ENCODE measurements at regions not wholly inside any gene's neighbourhood (a gene's known extent, or its start where the extent isn't known, plus 50 kb on each side); places are given as distances from the start of the nearest gene placed in this dataset.
"Not testable (repeated sequence)": the region's sequence is repeated elsewhere in the genome, so short reads cannot be mapped to it uniquely, and the experiment has no call there.

DNA sequence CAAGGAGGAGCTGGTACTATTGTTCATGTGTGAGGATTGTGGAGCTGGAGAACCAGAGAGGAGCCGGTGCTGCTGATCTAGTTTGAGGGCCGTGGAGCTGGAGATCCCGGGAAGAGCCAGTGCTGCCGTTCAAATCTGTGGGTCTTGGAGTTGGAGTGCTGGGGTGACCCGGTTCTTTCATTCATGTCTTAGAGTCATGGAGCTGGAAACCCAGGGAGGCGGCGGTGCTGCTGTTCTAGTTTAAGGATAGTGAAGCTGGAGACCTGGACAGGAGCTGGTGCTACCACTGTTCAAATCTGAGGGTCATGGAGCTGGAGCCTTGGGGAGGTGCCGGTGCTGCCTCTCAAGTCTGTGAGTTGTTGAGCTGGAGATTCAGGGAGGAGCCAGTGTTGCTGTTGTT is 88.5 kb upstream of the ZNF479 start:
- H3K27me3 Mint-ChIP-seq (ENCODE audit: unreplicated experiment) = no peaks in the 10 kb centered on the region
- no peaks in the 10 kb centered on the region for H3K4me1 Mint-ChIP-seq (ENCODE audit: unreplicated experiment)
- H3K4me3 Mint-ChIP-seq (ENCODE audit: unreplicated experiment) = no peak overlapping the region
- no peak for TF ChIP-seq CTCF (IDR thresholded peaks at IDR 0.05)
- DNase-seq (ENCODE audit: extremely low spot score, unreplicated experiment) = no peak
- H3K27ac Mint-ChIP-seq (ENCODE audit: unreplicated experiment) = no peak overlapping the region
- H3K9me3 Mint-ChIP-seq (ENCODE audit: unreplicated experiment) = peaks cover 75% of the 10 kb centered on the region
- H3K36me3 Mint-ChIP-seq (ENCODE audit: unreplicated experiment) = no peaks in the 10 kb centered on the region

DNA sequence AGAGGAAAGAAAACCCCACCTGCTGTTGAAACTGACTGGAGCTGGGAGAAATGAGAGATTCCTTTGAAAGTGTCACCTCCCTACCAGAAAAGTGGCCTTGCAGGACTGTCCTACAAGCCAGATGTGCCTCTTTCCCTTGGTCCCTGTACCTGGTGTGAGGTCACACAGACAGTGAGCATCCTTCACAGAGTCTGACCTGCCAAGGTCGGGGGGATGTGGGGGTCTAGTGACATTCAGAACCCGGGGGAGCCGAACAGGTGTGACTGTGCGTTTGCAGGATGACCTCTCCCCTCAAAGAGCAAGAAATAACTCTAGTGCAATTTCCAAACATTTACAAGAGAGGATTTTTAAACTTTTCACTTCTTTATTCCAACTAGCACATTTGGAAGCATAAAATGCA is 93.4 kb upstream of the ZNF479 start:
- Mint-ChIP-seq H3K4me1 (ENCODE audit: unreplicated experiment) (no peaks in the 10 kb centered on the region), H3K36me3 (ENCODE audit: unreplicated experiment) (no peaks in the 10 kb centered on the region), H3K27me3 (ENCODE audit: unreplicated experiment) (no peaks in the 10 kb centered on the region), H3K27ac (ENCODE audit: unreplicated experiment) (no peak overlapping the region), H3K4me3 (ENCODE audit: unreplicated experiment) (no peak overlapping the region), H3K9me3 (ENCODE audit: unreplicated experiment) (peaks cover 53% of the 10 kb centered on the region)
- DNase-seq (ENCODE audit: extremely low spot score, unreplicated experiment) = no peak
- no peak for TF ChIP-seq CTCF (IDR thresholded peaks at IDR 0.05)

GRCh38 chr7:57241236-57241635 is 109.0 kb upstream of the ZNF479 start:
- H3K27ac Mint-ChIP-seq (ENCODE audit: unreplicated experiment); H3K27me3 Mint-ChIP-seq (ENCODE audit: unreplicated experiment); DNase-seq (ENCODE audit: extremely low spot score, unreplicated experiment); H3K4me1 Mint-ChIP-seq (ENCODE audit: unreplicated experiment); H3K36me3 Mint-ChIP-seq (ENCODE audit: unreplicated experiment); H3K4me3 Mint-ChIP-seq (ENCODE audit: unreplicated experiment): not testable (repeated sequence)
- peaks cover 41% of the 10 kb centered on the region for H3K9me3 Mint-ChIP-seq (ENCODE audit: unreplicated experiment)

DNA sequence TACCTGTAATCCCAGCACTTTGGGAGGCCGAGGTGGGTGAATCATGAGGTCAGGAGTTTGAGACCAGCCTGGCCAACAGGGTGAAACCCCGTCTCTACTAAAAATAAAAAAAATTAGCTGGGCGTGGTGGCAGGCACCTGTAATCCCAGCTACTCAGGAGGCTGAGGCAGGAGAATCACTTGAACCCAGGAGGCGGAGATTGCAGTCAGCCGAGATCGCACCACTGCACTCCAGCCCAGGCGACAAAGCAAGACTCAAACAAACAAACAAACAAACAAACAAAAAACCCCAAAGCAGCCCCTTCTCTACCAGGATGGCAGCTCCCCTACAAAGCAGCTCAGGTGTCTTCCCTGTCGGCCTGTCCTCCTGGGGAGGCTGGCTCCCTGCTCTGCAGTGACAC is 111.3 kb upstream of the ZNF479 start:
- H3K27me3 Mint-ChIP-seq (ENCODE audit: unreplicated experiment); H3K4me1 Mint-ChIP-seq (ENCODE audit: unreplicated experiment); DNase-seq (ENCODE audit: extremely low spot score, unreplicated experiment); H3K4me3 Mint-ChIP-seq (ENCODE audit: unreplicated experiment); H3K27ac Mint-ChIP-seq (ENCODE audit: unreplicated experiment); H3K36me3 Mint-ChIP-seq (ENCODE audit: unreplicated experiment): not testable (repeated sequence)
- peaks cover 37% of the 10 kb centered on the region for H3K9me3 Mint-ChIP-seq (ENCODE audit: unreplicated experiment)

GRCh38 chr7:57244345-57244980 is 112.2 kb upstream of the ZNF479 start:
- not testable (repeated sequence) for H3K36me3 Mint-ChIP-seq (ENCODE audit: unreplicated experiment)

DNA sequence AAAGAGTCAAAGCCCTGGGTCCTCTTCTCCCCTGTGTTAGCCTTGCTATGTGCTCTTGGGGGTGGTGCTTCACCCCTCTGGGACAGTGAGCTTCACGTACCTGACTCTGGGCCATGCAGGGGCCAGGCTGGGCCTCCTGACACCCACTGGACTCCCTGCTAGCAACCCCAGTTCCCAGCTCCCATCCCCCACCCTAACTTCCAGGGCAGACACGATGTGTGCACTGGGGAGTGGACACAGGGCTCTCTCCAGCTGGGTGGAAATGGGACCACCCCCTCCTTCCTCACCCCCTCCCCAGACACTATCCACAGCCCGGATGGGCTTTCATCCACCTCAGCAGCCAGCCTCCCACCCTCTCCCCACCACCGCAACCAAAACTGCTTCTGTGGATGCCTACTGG is 113.0 kb upstream of the ZNF479 start:
- Mint-ChIP-seq H3K36me3 (ENCODE audit: unreplicated experiment) (peaks cover 1% of the 10 kb centered on the region), H3K27ac (ENCODE audit: unreplicated experiment) (no peak overlapping the region), H3K27me3 (ENCODE audit: unreplicated experiment) (no peaks in the 10 kb centered on the region)

More at GRCh38 chr7:57244345-57244980, 112.2 kb upstream of the ZNF479 start:
- not testable (repeated sequence) for DNase-seq (ENCODE audit: extremely low spot score, unreplicated experiment); H3K27ac Mint-ChIP-seq (ENCODE audit: unreplicated experiment); H3K27me3 Mint-ChIP-seq (ENCODE audit: unreplicated experiment); H3K4me3 Mint-ChIP-seq (ENCODE audit: unreplicated experiment); H3K4me1 Mint-ChIP-seq (ENCODE audit: unreplicated experiment)
- H3K9me3 Mint-ChIP-seq (ENCODE audit: unreplicated experiment) = peaks cover 38% of the 10 kb centered on the region

More for the DNA sequence above, 113.0 kb upstream of the ZNF479 start:
- Mint-ChIP-seq H3K4me1 (ENCODE audit: unreplicated experiment) (no peaks in the 10 kb centered on the region), H3K9me3 (ENCODE audit: unreplicated experiment) (peaks cover 38% of the 10 kb centered on the region), H3K4me3 (ENCODE audit: unreplicated experiment) (no peak overlapping the region)
- DNase-seq (ENCODE audit: extremely low spot score, unreplicated experiment) = no peak
- TF ChIP-seq CTCF (IDR thresholded peaks at IDR 0.05) = no peak
